HUES48 (cell line): ENCODE measurements at regions not wholly inside any gene's neighbourhood (a gene's known extent, or its start where the extent isn't known, plus 50 kb on each side); places are given as distances from the start of the nearest gene placed in this dataset.

Experiments
- H3K27ac ChIP-seq: one replicate; pipeline ENCODE4 v1.7.0; 2013; ENCODE audit warnings: low read depth, low read length, inconsistent platforms
- H3K27me3 ChIP-seq: 2 replicates; pipeline ENCODE4 v1.6.1; 2013; ENCODE audit warnings: mild to moderate bottlenecking, low read length; ENCODE audit not compliant: control insufficient read depth, insufficient read depth
- H3K36me3 ChIP-seq: 2 replicates; pipeline ENCODE4 v1.6.1; 2013; ENCODE audit warnings: low read length; ENCODE audit not compliant: control insufficient read depth, insufficient read depth
- H3K4me1 ChIP-seq: 2 replicates; pipeline ENCODE4 v1.6.1; 2013; ENCODE audit warnings: mild to moderate bottlenecking, low read length; ENCODE audit not compliant: control insufficient read depth, insufficient read depth
- H3K4me3 ChIP-seq: 2 replicates; pipeline ENCODE4 v1.5.1; 2013; ENCODE audit warnings: mild to moderate bottlenecking, low read depth, low read length
- H3K9ac ChIP-seq: 2 replicates; pipeline ENCODE4 v1.6.1; 2013; ENCODE audit warnings: mild to moderate bottlenecking, low read depth, low read length, moderate library complexity
- H3K9me3 ChIP-seq: 2 replicates; pipeline ENCODE4 v1.6.1; 2013; ENCODE audit warnings: low read length; ENCODE audit not compliant: control insufficient read depth, insufficient read depth

- H3K36me3 ChIP-seq, result no peaks in the 10 kb centered on the region
- no peak overlapping the region for H3K9ac ChIP-seq
- H3K27ac ChIP-seq, result no peak overlapping the region
- no peak overlapping the region for H3K4me3 ChIP-seq
- no peaks in the 10 kb centered on the region for H3K4me1 ChIP-seq
- no peaks in the 10 kb centered on the region for H3K27me3 ChIP-seq
- peaks cover 5% of the 10 kb centered on the region; the same call in 1 of the 2 replicates for H3K9me3 ChIP-seq
Measured at GRCh38 chr6:8644306-8644705, 209.0 kb upstream of the SLC35B3 start.

DNA sequence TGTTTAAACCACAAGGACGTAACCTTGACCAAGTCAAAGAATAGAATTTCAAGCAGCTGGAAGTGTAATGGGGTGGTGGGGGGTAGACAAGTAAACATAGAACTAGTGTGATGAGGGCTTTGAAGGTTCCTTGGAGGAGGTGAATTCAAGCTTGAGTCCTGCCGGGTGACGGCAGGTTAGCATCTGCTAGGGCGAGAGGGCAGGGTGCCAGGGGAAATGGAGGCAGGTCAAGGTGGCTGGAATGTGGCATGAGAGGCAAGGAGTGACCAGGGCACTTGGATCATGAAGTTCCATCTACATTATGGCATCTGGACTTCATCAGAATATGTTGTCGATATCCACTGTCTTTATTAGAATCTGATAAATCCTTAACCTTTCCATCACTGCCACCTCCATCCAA lies 207.5 kb upstream of the SLC35B3 start:
- H3K27ac ChIP-seq, result no peak overlapping the region
- no peak overlapping the region for H3K4me3 ChIP-seq
- H3K9ac ChIP-seq, result no peak overlapping the region
- no peaks in the 10 kb centered on the region for H3K27me3 ChIP-seq
- no peaks in the 10 kb centered on the region for H3K4me1 ChIP-seq
- H3K9me3 ChIP-seq, result peaks cover 5% of the 10 kb centered on the region; the same call in 1 of the 2 replicates
- H3K36me3 ChIP-seq, result no peaks in the 10 kb centered on the region

DNA sequence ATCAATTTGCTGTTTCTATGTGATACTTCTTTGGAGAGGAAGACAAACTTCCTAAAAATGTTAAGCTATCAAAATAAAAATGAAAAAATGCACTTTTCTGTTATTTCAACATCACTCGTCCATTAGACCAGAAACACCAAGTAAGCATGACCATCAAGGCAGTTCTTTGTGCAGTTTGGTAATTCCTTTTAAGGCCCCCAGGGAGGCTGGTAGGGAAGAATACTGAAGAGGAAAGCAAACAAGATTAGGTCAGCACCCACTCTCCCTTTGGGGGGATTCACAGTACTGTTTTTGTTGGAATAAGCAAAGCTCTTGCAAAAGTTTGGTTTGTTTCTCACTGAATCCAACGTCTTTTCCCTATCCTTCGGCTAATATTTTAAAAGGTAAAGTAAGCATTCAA lies 206.8 kb upstream of the SLC35B3 start:
- Histone ChIP-seq H3K4me3 (no peak overlapping the region), H3K9me3 (peaks cover 5% of the 10 kb centered on the region; the same call in 1 of the 2 replicates), H3K27ac (no peak overlapping the region), H3K36me3 (no peaks in the 10 kb centered on the region), H3K4me1 (no peaks in the 10 kb centered on the region), H3K27me3 (no peaks in the 10 kb centered on the region), H3K9ac (no peak overlapping the region)

DNA sequence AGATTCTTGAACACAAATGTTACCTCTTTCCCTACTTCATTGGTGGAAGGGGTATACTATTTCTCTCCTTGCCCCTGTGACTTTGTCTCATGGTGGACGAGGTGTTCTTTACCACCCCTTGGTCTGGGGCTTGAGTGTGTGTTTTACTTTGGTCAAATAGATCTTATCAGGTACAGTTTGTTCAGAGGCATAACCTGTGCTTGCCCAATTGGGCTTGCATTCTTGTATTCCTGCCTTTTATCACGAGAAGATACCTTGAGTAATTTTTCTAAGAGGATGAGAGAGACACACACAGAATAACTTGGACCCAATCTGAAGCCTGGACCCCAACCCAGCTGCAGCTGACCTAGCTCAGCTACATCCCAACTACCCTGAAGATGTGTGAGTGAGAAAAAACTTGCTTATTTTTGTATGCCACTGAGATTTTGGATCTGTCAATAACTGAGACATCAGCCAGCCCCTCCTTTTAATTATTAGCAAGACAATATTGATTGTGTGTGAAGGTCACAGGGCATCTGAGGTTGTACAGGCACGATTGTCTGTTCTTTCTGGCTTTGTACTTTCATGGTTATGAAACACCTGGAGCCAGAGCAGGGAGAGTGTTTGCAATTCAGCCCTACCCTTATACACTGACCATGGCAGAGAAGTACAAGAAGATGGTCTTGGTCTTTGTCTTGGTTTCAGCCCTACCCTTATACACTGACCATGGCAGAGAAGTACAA lies 204.7 kb upstream of the SLC35B3 start:
- no peaks in the 10 kb centered on the region for H3K27me3 ChIP-seq
- H3K9me3 ChIP-seq, result peaks cover 5% of the 10 kb centered on the region; the same call in 1 of the 2 replicates
- H3K4me1 ChIP-seq, result no peaks in the 10 kb centered on the region
- H3K4me3 ChIP-seq, result no peak overlapping the region
- H3K36me3 ChIP-seq, result no peaks in the 10 kb centered on the region
- no peak overlapping the region for H3K9ac ChIP-seq
- no peak overlapping the region for H3K27ac ChIP-seq

GRCh38 chr6:8637896-8638597 lies 202.7 kb upstream of the SLC35B3 start:
- H3K4me1 ChIP-seq, result no peaks in the 10 kb centered on the region; the same call in 1 of the 2 replicates
- no peak overlapping the region for H3K27ac ChIP-seq
- no peaks in the 10 kb centered on the region; the same call in 1 of the 2 replicates for H3K9me3 ChIP-seq
- no peak overlapping the region for H3K9ac ChIP-seq
- no peaks in the 10 kb centered on the region for H3K27me3 ChIP-seq
- H3K4me3 ChIP-seq, result no peak overlapping the region
- H3K36me3 ChIP-seq, result no peaks in the 10 kb centered on the region

DNA sequence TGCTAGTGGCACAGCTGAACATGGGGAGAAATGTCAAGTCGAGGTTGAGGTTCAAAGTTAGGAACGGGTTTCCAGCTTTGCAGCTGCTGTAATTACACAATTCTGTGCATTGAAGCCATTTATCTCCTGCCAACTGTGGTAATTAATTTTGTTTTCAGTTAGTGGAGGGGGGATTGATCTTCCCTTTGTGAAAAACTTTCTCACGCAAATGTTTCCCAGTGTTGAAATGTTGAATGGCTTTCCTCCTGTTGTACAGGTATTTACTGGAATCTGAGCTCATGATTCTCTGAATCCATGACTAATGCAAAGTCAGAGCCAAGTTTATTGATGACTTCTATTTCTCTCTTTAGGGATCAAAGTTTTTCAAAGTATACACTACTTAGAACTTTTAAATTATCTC lies 198.4 kb upstream of the SLC35B3 start:
- Histone ChIP-seq H3K27ac (no peak overlapping the region), H3K27me3 (no peaks in the 10 kb centered on the region), H3K9ac (no peak overlapping the region), H3K9me3 (no peaks in the 10 kb centered on the region), H3K36me3 (no peaks in the 10 kb centered on the region), H3K4me3 (no peak overlapping the region), H3K4me1 (peaks cover 3% of the 10 kb centered on the region; the same call in 1 of the 2 replicates)

- no peaks in the 10 kb centered on the region for H3K27me3 ChIP-seq
- no peak overlapping the region for H3K27ac ChIP-seq
- H3K4me1 ChIP-seq, result peaks cover 3% of the 10 kb centered on the region; the same call in 1 of the 2 replicates
- no peak overlapping the region for H3K4me3 ChIP-seq
- no peak overlapping the region for H3K9ac ChIP-seq
- H3K9me3 ChIP-seq, result no peaks in the 10 kb centered on the region
- H3K36me3 ChIP-seq, result no peaks in the 10 kb centered on the region
Measured at GRCh38 chr6:8628736-8629135, 193.4 kb upstream of the SLC35B3 start.

DNA sequence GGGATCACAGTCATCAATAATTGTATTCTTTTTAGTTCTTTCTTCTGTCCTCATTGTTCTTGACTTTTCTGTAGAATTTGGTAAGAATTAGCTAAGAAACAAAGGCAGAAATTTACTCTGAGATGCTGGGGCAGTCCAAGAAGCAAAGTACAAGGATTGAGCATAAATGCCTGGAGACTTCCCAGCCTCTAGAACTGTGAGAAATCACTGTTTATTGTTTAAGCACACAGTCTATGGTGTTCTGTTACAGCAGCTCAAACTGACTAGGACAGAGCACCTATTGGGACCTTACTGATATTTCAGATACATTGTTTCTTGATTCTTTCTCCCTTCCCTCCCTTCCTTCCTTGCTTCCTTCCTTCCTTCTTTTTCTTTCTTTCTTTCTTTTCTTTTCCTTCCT lies 192.7 kb upstream of the SLC35B3 start:
- no peak overlapping the region for H3K27ac ChIP-seq
- H3K9ac ChIP-seq, result no peak overlapping the region
- H3K36me3 ChIP-seq, result no peaks in the 10 kb centered on the region
- H3K4me3 ChIP-seq, result no peak overlapping the region
- peaks cover 3% of the 10 kb centered on the region; the same call in 1 of the 2 replicates for H3K4me1 ChIP-seq
- H3K27me3 ChIP-seq, result no peaks in the 10 kb centered on the region
- no peaks in the 10 kb centered on the region for H3K9me3 ChIP-seq

DNA sequence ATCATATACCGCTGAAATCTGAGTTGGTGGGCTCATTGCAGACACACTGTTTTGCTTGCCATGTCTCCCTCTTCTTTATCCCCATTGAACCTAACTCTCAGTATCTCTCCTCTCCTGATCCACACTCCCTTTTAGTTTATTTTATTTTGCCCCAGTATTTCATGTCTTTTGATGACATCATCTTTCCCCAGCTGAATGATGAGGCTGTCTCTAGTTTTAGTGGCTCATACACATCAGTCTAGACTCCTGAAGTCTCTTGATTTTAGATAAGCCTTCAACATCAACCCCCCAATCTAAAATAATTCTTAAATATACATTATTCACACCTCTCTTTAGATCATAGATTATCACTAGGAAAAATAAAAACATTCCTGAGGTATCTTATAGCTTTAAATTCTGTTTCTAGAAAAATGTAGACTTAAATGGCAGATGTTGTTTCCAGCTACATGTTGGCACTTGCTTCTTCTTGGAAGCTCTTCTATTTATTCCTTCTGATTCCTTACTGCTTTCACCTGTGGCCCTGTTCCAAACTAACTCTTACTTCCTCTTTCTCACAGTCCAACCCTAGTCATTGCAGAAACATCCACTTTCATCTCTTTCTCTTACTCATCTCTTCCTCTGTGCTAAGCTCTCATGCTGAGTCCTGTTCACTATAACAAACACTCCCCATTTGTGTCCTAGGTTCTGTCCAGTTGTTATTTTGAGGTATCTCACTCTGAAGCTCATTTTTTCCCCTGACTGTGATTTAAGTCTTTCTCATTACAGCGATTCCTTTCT lies 191.9 kb upstream of the SLC35B3 start:
- no peaks in the 10 kb centered on the region for H3K4me1 ChIP-seq
- H3K27me3 ChIP-seq, result no peaks in the 10 kb centered on the region
- no peaks in the 10 kb centered on the region for H3K36me3 ChIP-seq
- no peak overlapping the region for H3K9ac ChIP-seq
- H3K4me3 ChIP-seq, result no peak overlapping the region
- no peaks in the 10 kb centered on the region for H3K9me3 ChIP-seq
- H3K27ac ChIP-seq, result no peak overlapping the region

DNA sequence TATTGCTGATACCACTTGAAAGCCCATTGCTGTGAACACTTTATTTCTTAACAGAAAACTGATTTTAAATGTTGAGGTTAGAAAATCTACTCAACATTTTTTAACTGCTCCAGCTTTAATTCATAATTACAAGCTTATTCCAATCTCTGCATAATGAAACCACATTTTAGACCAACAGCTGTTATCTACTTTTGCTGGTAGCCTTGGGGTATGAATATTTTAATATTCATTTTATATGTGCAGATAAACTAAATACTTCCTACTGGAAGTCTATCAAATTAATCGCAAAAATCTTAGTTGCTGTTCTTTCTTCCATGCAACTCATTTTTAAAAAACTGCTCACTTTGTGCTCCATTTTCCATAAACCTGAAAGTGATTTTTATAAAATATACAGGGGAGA lies 189.3 kb upstream of the SLC35B3 start:
- H3K36me3 ChIP-seq, result no peaks in the 10 kb centered on the region
- no peak overlapping the region for H3K9ac ChIP-seq
- H3K27ac ChIP-seq, result no peak overlapping the region
- no peaks in the 10 kb centered on the region for H3K4me1 ChIP-seq
- no peaks in the 10 kb centered on the region for H3K9me3 ChIP-seq
- H3K27me3 ChIP-seq, result no peaks in the 10 kb centered on the region
- no peak overlapping the region for H3K4me3 ChIP-seq

- Histone ChIP-seq H3K9me3 (no peaks in the 10 kb centered on the region), H3K9ac (no peak overlapping the region), H3K36me3 (no peaks in the 10 kb centered on the region), H3K4me3 (no peak overlapping the region), H3K27me3 (no peaks in the 10 kb centered on the region), H3K27ac (no peak overlapping the region), H3K4me1 (no peaks in the 10 kb centered on the region)
Measured at GRCh38 chr6:8623441-8623840, 188.1 kb upstream of the SLC35B3 start.
